Hepatocyte (in vitro differentiated cells): ENCODE measurements at regions not wholly inside any gene's neighbourhood (a gene's known extent, or its start where the extent isn't known, plus 50 kb on each side); places are given as distances from the start of the nearest gene placed in this dataset.

ENCODE experiments used
- CTCF ChIP-seq: fragments of 200-600 bp; sonication (generic); IDR thresholded peaks from 2 replicates; pipeline ENCODE4 v1.5.1; 2016; ENCODE audit warnings: antibody characterized with exemption, mild to moderate bottlenecking; ENCODE audit not compliant: poor library complexity
- EZH2 ChIP-seq: fragments of 200-600 bp; sonication (generic); IDR thresholded peaks from 2 replicates; pipeline ENCODE4 v1.6.1; 2016; ENCODE audit warnings: antibody characterized with exemption, mild to moderate bottlenecking, borderline replicate concordance

GRCh38 chr3:70519913-70520659 lies 207.6 kb upstream of the MDFIC2 start:
- TF ChIP-seq CTCF (no peak), EZH2 (no peak)
